GOT3 (cell line): ENCODE measurements at regions not wholly inside any gene's neighbourhood (a gene's known extent, or its start where the extent isn't known, plus 50 kb on each side); places are given as distances from the start of the nearest gene placed in this dataset.
A peak's percentile ranks its signal among the peaks of the same experiment; 100 is the strongest.
"Not testable (repeated sequence)": the region's sequence is repeated elsewhere in the genome, so short reads cannot be mapped to it uniquely, and the experiment has no call there.

Experiments
- DNase-seq: peaks from one replicate; lab custom pipeline; 2025; ENCODE audit warnings: mixed read lengths; lab: John Stamatoyannopoulos, UW

- no peak for DNase-seq
Measured at GRCh38 chr3:159657629-159658028, 331.0 kb upstream of the IL12A start.

- DNase-seq, result no peak
Measured at GRCh38 chr3:159660326-159660725, 328.3 kb upstream of the IL12A start.

GRCh38 chr3:159660901-159661300 is 327.7 kb upstream of the IL12A start:
- no peak for DNase-seq

GRCh38 chr3:159662549-159662948 is 326.1 kb upstream of the IL12A start:
- DNase-seq, result no peak

- no peak for DNase-seq
Measured at GRCh38 chr3:159664006-159664405, 324.6 kb upstream of the IL12A start.

GRCh38 chr3:159664653-159665052 is 324.0 kb upstream of the IL12A start:
- DNase-seq, result no peak

- DNase-seq, result no peak
Measured at GRCh38 chr3:159667261-159667660, 321.4 kb upstream of the IL12A start.

- no peak for DNase-seq
Measured at GRCh38 chr3:159668461-159668860, 320.2 kb upstream of the IL12A start.

- DNase-seq, result no peak
Measured at GRCh38 chr3:159668990-159669476, 319.6 kb upstream of the IL12A start.

- DNase-seq, result no peak
Measured at GRCh38 chr3:159669766-159670165, 318.9 kb upstream of the IL12A start.

- DNase-seq, result no peak
Measured at GRCh38 chr3:159672728-159673688, 315.6 kb upstream of the IL12A start.

GRCh38 chr3:159674583-159674982 is 314.1 kb upstream of the IL12A start:
- DNase-seq, result no peak

GRCh38 chr3:159675285-159675684 is 313.4 kb upstream of the IL12A start:
- DNase-seq, result no peak

- DNase-seq, result no peak
Measured at GRCh38 chr3:159679900-159680299, 308.7 kb upstream of the IL12A start.

GRCh38 chr3:159681717-159682116 is 306.9 kb upstream of the IL12A start:
- DNase-seq, result not testable (repeated sequence)

GRCh38 chr3:159685801-159686200 is 302.8 kb upstream of the IL12A start:
- DNase-seq, result no peak

- no peak for DNase-seq
Measured at GRCh38 chr3:159693226-159693625, 295.4 kb upstream of the IL12A start.

- DNase-seq, result peak; percentile 18
Measured at GRCh38 chr3:159711560-159712333, 276.9 kb upstream of the IL12A start.

GRCh38 chr3:159721324-159721723 is 267.3 kb upstream of the IL12A start:
- DNase-seq, result no peak

- DNase-seq, result no peak
Measured at GRCh38 chr3:159723295-159723694, 265.3 kb upstream of the IL12A start.

GRCh38 chr3:159724627-159725026 is 264.0 kb upstream of the IL12A start:
- no peak for DNase-seq

- DNase-seq, result no peak
Measured at GRCh38 chr3:159726231-159726964, 262.2 kb upstream of the IL12A start.
